ENCODE measurements at regions not wholly inside any gene's neighbourhood (a gene's known extent, or its start where the extent isn't known, plus 50 kb on each side); places are given as distances from the start of the nearest gene placed in this dataset.

- TF ChIP-seq CTCF (conservative IDR thresholded peaks at IDR 0.05) (no peak), ZFX (IDR thresholded peaks at IDR 0.05) (no peak)
- no peak overlapping the region for H3K27ac ChIP-seq
These were observed 131.8 kb upstream of the MAD2L1 start for GRCh38 chr4:120198411-120198810.

- TF ChIP-seq CTCF (conservative IDR thresholded peaks at IDR 0.05): no peak
- no peak for TF ChIP-seq ZFX (IDR thresholded peaks at IDR 0.05)
- no peak overlapping the region for H3K27ac ChIP-seq
These were observed 111.0 kb upstream of the MAD2L1 start for GRCh38 chr4:120177603-120178002.

- no peak for TF ChIP-seq CTCF (conservative IDR thresholded peaks at IDR 0.05)
- no peak for TF ChIP-seq ZFX (IDR thresholded peaks at IDR 0.05)
- H3K27ac ChIP-seq: no peak overlapping the region
These were observed 108.6 kb upstream of the MAD2L1 start for GRCh38 chr4:120175272-120175671.

- no peak for TF ChIP-seq CTCF (conservative IDR thresholded peaks at IDR 0.05)
- TF ChIP-seq ZFX (IDR thresholded peaks at IDR 0.05): no peak
These were observed 97.2 kb upstream of the MAD2L1 start for GRCh38 chr4:120163895-120164294.

GRCh38 chr4:120158841-120159463 is 92.3 kb upstream of the MAD2L1 start:
- no peak overlapping the region for H3K27ac ChIP-seq
- TF ChIP-seq CTCF (conservative IDR thresholded peaks at IDR 0.05) (no peak), ZFX (IDR thresholded peaks at IDR 0.05) (no peak)

More at GRCh38 chr4:120163895-120164294, 97.2 kb upstream of the MAD2L1 start:
- no peak overlapping the region for H3K27ac ChIP-seq

- H3K27ac ChIP-seq: no peak overlapping the region
- TF ChIP-seq ZFX (IDR thresholded peaks at IDR 0.05): no peak
- TF ChIP-seq CTCF (conservative IDR thresholded peaks at IDR 0.05): no peak
These were observed 91.4 kb upstream of the MAD2L1 start for GRCh38 chr4:120158046-120158445.

GRCh38 chr4:120156120-120156718 is 89.6 kb upstream of the MAD2L1 start:
- TF ChIP-seq CTCF (conservative IDR thresholded peaks at IDR 0.05) (peak; percentile 63), ZFX (IDR thresholded peaks at IDR 0.05) (no peak)
- no peak overlapping the region for H3K27ac ChIP-seq
